MCF 10A (cell line): ENCODE measurements at regions not wholly inside any gene's neighbourhood (a gene's known extent, or its start where the extent isn't known, plus 50 kb on each side); places are given as distances from the start of the nearest gene placed in this dataset.

Experiments used
- BruUV-seq: library from RNA; stranded (reverse); fragments of 400-500 nt; replicated peaks from 2 replicates; lab custom pipeline; 2021; lab: Mats Ljungman, UMichigan
- CTCF ChIA-PET: fragments of 300-600 bp; sonication (Branson Sonifier 250); formaldehyde crosslinking; extraction: SDS; loops from one replicate; lab custom pipeline; 2021; ENCODE audit warnings: antibody characterized with exemption, inconsistent platforms; lab: Yijun Ruan, JAX
- POLR2A ChIA-PET: fragments of 300-600, 350-650 bp; sonication (Branson Sonifier 250); formaldehyde crosslinking; extraction: SDS; loops from one replicate; lab custom pipeline; 2020; ENCODE audit warnings: antibody characterized with exemption, inconsistent platforms; lab: Yijun Ruan, JAX
- DNase-seq: peaks from one replicate; pipeline ENCODE4 v3.0.0-alpha.2; 2018; ENCODE audit not compliant: unreplicated experiment
- H3K27ac Mint-ChIP-seq: one replicate; pipeline ENCODE4 v1.8.0; 2022; ENCODE audit warnings: mild to moderate bottlenecking, low read depth, mixed read lengths; ENCODE audit not compliant: unreplicated experiment
- H3K27me3 Mint-ChIP-seq: one replicate; pipeline ENCODE4 v1.8.0; 2022; ENCODE audit warnings: mixed read lengths; ENCODE audit not compliant: insufficient read depth, unreplicated experiment
- H3K36me3 Mint-ChIP-seq: one replicate; pipeline ENCODE4 v1.8.0; 2022; ENCODE audit warnings: mild to moderate bottlenecking, moderate library complexity, mixed read lengths; ENCODE audit not compliant: insufficient read depth, unreplicated experiment
- H3K4me1 Mint-ChIP-seq: one replicate; pipeline ENCODE4 v1.8.0; 2022; ENCODE audit warnings: mixed read lengths; ENCODE audit not compliant: insufficient read depth, unreplicated experiment
- H3K4me3 Mint-ChIP-seq: one replicate; pipeline ENCODE4 v1.8.0; 2022; ENCODE audit warnings: mild to moderate bottlenecking, moderate library complexity, mixed read lengths; ENCODE audit not compliant: unreplicated experiment
- H3K9me3 Mint-ChIP-seq: one replicate; pipeline ENCODE4 v1.8.0; 2022; ENCODE audit warnings: mixed read lengths; ENCODE audit not compliant: unreplicated experiment
- intact Hi-C: fragments of 100-400 bp; cut with micrococcal nuclease; formaldehyde crosslinking; loops from 2 replicates; pipeline ENCODE4 v1.14.1; 2022
- TF ChIP-seq, protein P1 (sequence below): fragments of 200-600 bp; IDR thresholded peaks from one replicate; pipeline ENCODE4 v1.8.0; 2022; ENCODE audit warnings: antibody characterized with exemption, mild to moderate bottlenecking; ENCODE audit not compliant: unreplicated experiment

DNA sequence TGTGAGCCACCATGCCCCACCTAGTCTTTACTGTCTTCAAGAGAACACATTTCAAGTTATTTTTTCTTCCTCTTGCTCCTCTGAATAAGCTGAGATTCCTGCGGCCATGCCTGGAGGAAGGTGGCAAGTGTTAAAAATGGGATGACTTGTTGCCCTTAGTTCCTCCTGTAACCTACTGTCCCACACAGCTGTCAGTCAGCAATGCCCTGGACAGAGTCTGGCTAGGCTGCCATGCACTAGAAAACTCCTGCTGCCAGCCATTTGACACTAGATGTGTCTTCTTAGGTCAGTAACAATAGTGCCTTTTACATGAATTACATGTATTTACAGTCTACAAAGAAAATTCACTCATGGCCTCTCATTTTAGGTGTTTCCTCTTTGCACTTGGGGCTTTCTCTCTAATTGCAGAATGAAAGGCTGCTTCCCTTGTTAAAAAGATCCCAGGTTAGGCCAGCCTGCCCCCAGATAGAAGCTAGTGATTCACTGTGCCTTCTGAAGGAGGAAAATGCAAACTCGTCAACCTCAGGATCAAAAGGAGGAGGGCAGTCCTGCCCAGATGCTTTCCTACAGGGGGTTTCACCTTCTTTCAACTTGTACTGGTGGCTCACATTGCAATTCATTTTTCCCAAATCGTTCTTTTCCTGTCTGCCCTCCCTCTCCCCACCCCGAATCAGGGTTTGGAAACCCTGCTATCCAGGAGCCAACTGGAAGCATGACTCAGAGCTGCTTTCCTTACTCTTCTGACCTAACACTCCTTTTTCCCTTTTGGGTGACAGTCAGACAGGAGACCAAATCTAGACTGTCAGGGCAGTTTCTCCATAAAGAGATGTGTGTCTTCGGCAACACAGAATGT, 136.6 kb downstream of the SPAG6 start:
- TF ChIP-seq, protein P1, sequence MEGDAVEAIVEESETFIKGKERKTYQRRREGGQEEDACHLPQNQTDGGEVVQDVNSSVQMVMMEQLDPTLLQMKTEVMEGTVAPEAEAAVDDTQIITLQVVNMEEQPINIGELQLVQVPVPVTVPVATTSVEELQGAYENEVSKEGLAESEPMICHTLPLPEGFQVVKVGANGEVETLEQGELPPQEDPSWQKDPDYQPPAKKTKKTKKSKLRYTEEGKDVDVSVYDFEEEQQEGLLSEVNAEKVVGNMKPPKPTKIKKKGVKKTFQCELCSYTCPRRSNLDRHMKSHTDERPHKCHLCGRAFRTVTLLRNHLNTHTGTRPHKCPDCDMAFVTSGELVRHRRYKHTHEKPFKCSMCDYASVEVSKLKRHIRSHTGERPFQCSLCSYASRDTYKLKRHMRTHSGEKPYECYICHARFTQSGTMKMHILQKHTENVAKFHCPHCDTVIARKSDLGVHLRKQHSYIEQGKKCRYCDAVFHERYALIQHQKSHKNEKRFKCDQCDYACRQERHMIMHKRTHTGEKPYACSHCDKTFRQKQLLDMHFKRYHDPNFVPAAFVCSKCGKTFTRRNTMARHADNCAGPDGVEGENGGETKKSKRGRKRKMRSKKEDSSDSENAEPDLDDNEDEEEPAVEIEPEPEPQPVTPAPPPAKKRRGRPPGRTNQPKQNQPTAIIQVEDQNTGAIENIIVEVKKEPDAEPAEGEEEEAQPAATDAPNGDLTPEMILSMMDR: no peak
- Mint-ChIP-seq H3K4me3 (no peak overlapping the region), H3K36me3 (no peaks in the 10 kb centered on the region), H3K27me3 (no peaks in the 10 kb centered on the region), H3K27ac (peak overlapping the region; percentile 46), H3K4me1 (peaks cover 26% of the 10 kb centered on the region), H3K9me3 (no peaks in the 10 kb centered on the region)
- BruUV-seq: no TSS peak
- intact Hi-C loops: no loop called here
- ChIA-PET CTCF (interaction anchor here (0.6 to 0.7 kb wide), 2 partner anchors 46 to 166 kb away, joined by 3 read pairs; no protein-coding TSS in a partner anchor), POLR2A (interaction anchor here (0.8 to 1.3 kb wide), 5 partner anchors 14 to 142 kb away, joined by 3 to 5 read pairs (median 5); no protein-coding TSS in a partner anchor)
- peak; percentile 79 for DNase-seq

DNA sequence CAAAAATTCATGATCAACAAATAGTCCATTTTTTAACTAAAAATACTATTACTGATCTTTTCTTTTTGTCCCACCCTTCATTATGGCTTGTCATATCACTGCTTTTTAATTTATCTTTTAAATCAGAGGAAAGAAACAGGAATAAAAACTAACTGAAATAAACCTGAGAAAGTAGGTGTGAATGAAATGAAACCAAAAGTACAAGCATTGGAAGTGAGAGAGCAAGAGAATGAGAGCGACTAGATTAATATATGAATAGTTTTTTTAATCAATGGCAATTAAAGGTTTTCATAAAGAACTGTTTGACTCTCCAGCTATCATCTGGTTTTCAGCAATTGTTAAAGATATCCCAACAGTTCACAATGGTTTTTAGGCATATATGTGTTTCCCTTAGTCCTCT, 137.8 kb downstream of the SPAG6 start:
- H3K4me1 Mint-ChIP-seq: peaks cover 26% of the 10 kb centered on the region
- CTCF ChIA-PET: no interaction called here

More for the DNA sequence above, 137.8 kb downstream of the SPAG6 start:
- Mint-ChIP-seq H3K9me3 (no peaks in the 10 kb centered on the region), H3K27me3 (no peaks in the 10 kb centered on the region), H3K4me3 (no peak overlapping the region), H3K27ac (no peak overlapping the region), H3K36me3 (no peaks in the 10 kb centered on the region)
- intact Hi-C loops: no loop called here
- TF ChIP-seq, protein P1: no peak
- POLR2A ChIA-PET: no interaction called here
- DNase-seq: no peak
- no TSS peak for BruUV-seq
